ENCODE measurements at regions not wholly inside any gene's neighbourhood (a gene's known extent, or its start where the extent isn't known, plus 50 kb on each side); places are given as distances from the start of the nearest gene placed in this dataset.
"Not testable (repeated sequence)": the region's sequence is repeated elsewhere in the genome, so short reads cannot be mapped to it uniquely, and the experiment has no call there.

- H3K4me2 ChIP-seq (ENCODE audit: insufficient read depth, low read length) = no peak overlapping the region
- H3K27me3 ChIP-seq (ENCODE audit: control insufficient read depth in 2 of 2, insufficient read depth in 2 of 2, low read length in 2 of 2) = no peaks in the 10 kb centered on the region
- no peak for ATAC-seq
- intact Hi-C loops (cut with micrococcal nuclease) = no loop called here
- H3K36me3 ChIP-seq (ENCODE audit: control insufficient read depth, insufficient read depth, low read length) = no peaks in the 10 kb centered on the region
- TF ChIP-seq, protein P1, sequence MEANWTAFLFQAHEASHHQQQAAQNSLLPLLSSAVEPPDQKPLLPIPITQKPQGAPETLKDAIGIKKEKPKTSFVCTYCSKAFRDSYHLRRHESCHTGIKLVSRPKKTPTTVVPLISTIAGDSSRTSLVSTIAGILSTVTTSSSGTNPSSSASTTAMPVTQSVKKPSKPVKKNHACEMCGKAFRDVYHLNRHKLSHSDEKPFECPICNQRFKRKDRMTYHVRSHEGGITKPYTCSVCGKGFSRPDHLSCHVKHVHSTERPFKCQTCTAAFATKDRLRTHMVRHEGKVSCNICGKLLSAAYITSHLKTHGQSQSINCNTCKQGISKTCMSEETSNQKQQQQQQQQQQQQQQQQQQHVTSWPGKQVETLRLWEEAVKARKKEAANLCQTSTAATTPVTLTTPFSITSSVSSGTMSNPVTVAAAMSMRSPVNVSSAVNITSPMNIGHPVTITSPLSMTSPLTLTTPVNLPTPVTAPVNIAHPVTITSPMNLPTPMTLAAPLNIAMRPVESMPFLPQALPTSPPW (CRISPR knock-in tag; IDR thresholded peaks at IDR 0.05) = no peak
- TF ChIP-seq HDGF (IDR thresholded peaks at IDR 0.05) (no peak), SRSF1 (IDR thresholded peaks at IDR 0.05; ENCODE audit: low read depth, low read length) (no peak), ZZZ3 (IDR thresholded peaks at IDR 0.05) (no peak), SAP30 (IDR thresholded peaks at IDR 0.05; ENCODE audit: borderline replicate concordance, insufficient read depth, low read depth, low read length, poor library complexity, severe bottlenecking) (no peak), E2F1 (CRISPR knock-in tag; IDR thresholded peaks at IDR 0.05) (no peak), PCBP2 (IDR thresholded peaks at IDR 0.05; ENCODE audit: low read depth, low read length, poor library complexity, severe bottlenecking) (no peak), EWSR1 (IDR thresholded peaks at IDR 0.05; ENCODE audit: borderline replicate concordance, low read depth, partially characterized antibody) (no peak), ZBTB12 (CRISPR knock-in tag; IDR thresholded peaks at IDR 0.05) (no peak), SNRNP70 (optimal IDR thresholded peaks at IDR 0.05; ENCODE audit: low read depth, low read length) (no peak), ZNF780A (CRISPR knock-in tag; IDR thresholded peaks at IDR 0.05) (no peak), ZNF384 (IDR thresholded peaks at IDR 0.05; ENCODE audit: low read depth, low read length) (no peak), SNIP1 (IDR thresholded peaks at IDR 0.05; ENCODE audit: low read depth) (no peak), TRIM28 (IDR thresholded peaks at IDR 0.05) (no peak), ZBTB8A (IDR thresholded peaks at IDR 0.05; ENCODE audit: partially characterized antibody) (no peak)
- H3K4me3 ChIP-seq = no peak overlapping the region
- POLR2A ChIA-PET = no interaction called here
- no peak overlapping the region for H3K9ac ChIP-seq (ENCODE audit: insufficient read depth in 1 of 2, low read depth in 2 of 2, low read length in 2 of 2)
- no peaks in the 10 kb centered on the region for H3K79me2 ChIP-seq (ENCODE audit: control insufficient read depth, insufficient read depth, low read length)
- no peak for FAIRE-seq
- H3K4me1 ChIP-seq (replicated peaks in 1 of 2; ENCODE audit: control insufficient read depth in 2 of 2, insufficient read depth in 2 of 2, low read length in 2 of 2) = no peaks in the 10 kb centered on the region
- no peak overlapping the region for H2AFZ ChIP-seq (ENCODE audit: low read depth, low read length)
- 2% methylated on average over 4 of the region's 4 CpGs for WGBS (ENCODE audit: insufficient coverage, low coverage, missing lambda C conversion rate)
- no peaks in the 10 kb centered on the region for H4K20me1 ChIP-seq (replicated peaks; ENCODE audit: control insufficient read depth, insufficient read depth, low read length)
- BruUV-seq (replicated peaks) = no TSS peak
- H3K9me3 ChIP-seq (replicated peaks; ENCODE audit: control insufficient read depth, insufficient read depth, low read depth, low read length) = no peaks in the 10 kb centered on the region
- in situ Hi-C loops (cut with MboI) = no loop called here
- no peak overlapping the region for H3K27ac ChIP-seq (ENCODE audit: extremely low read depth, low read depth, low read length)
- no peaks in the 10 kb centered on the region for H3K9me1 ChIP-seq (ENCODE audit: control insufficient read depth, insufficient read depth, low read length)
- CTCF ChIA-PET (ENCODE audit: low intra/inter-chr PET ratio) = no interaction called here
- DNase-seq (ENCODE audit: extremely low read depth in 1 of 4, low spot score in 3 of 4) = no peak
Observed at GRCh38 chr6:115485400-115485799, 575.3 kb downstream of the FRK start.

DNA sequence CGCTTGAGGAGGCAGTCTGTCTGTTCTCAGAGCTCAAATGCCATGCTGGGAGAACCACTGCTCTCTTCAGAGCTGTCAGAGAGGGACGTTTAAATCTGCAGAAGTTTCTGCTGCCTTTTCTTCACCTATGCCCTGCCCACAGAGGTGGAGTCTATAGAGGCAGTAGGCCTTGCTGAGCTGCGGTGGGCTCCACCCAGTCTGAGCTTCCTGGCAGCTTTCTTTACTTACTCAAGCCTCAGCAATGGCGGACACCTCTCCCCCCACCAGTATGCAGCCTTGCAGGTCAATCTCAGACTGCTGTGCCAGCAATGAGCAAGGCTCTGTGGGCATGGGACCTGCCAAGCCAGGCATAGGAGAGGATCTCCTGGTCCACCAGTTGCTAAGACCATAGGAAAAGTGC, 580.1 kb downstream of the FRK start:
- H3K4me2 ChIP-seq (ENCODE audit: insufficient read depth, low read length); H4K20me1 ChIP-seq (replicated peaks; ENCODE audit: control insufficient read depth, insufficient read depth, low read length); H3K36me3 ChIP-seq (ENCODE audit: control insufficient read depth, insufficient read depth, low read length); H2AFZ ChIP-seq (ENCODE audit: low read depth, low read length); CTCF ChIA-PET (ENCODE audit: low intra/inter-chr PET ratio); BruUV-seq (replicated peaks); intact Hi-C loops (cut with micrococcal nuclease); H3K79me2 ChIP-seq (ENCODE audit: control insufficient read depth, insufficient read depth, low read length); POLR2A ChIA-PET; in situ Hi-C loops (cut with MboI); H3K4me3 ChIP-seq; ATAC-seq; FAIRE-seq; H3K9me1 ChIP-seq (ENCODE audit: control insufficient read depth, insufficient read depth, low read length); H3K4me1 ChIP-seq (replicated peaks in 1 of 2; ENCODE audit: control insufficient read depth in 2 of 2, insufficient read depth in 2 of 2, low read length in 2 of 2); H3K27ac ChIP-seq (ENCODE audit: extremely low read depth, low read depth, low read length); H3K27me3 ChIP-seq (ENCODE audit: control insufficient read depth in 2 of 2, insufficient read depth in 2 of 2, low read length in 2 of 2); DNase-seq (ENCODE audit: extremely low read depth in 1 of 4, low spot score in 3 of 4); H3K9ac ChIP-seq (ENCODE audit: insufficient read depth in 1 of 2, low read depth in 2 of 2, low read length in 2 of 2); H3K9me3 ChIP-seq (replicated peaks; ENCODE audit: control insufficient read depth, insufficient read depth, low read depth, low read length): not testable (repeated sequence)
- 2% methylated on average over 4 of the region's 4 CpGs for WGBS (ENCODE audit: insufficient coverage, low coverage, missing lambda C conversion rate)

Measured in K562 (cell line).